NCI-H2081 treated with DMSO at 0.1 percent for 48 hours (cell line): ENCODE measurements at regions not wholly inside any gene's neighbourhood (a gene's known extent, or its start where the extent isn't known, plus 50 kb on each side); places are given as distances from the start of the nearest gene placed in this dataset.

ENCODE experiments used
- DNase-seq: peaks from one replicate; lab custom pipeline; 2025; lab: John Stamatoyannopoulos, UW

GRCh38 chr2:123258877-123259539 lies 766.1 kb upstream of the CNTNAP5 start:
- no peak for DNase-seq

DNA sequence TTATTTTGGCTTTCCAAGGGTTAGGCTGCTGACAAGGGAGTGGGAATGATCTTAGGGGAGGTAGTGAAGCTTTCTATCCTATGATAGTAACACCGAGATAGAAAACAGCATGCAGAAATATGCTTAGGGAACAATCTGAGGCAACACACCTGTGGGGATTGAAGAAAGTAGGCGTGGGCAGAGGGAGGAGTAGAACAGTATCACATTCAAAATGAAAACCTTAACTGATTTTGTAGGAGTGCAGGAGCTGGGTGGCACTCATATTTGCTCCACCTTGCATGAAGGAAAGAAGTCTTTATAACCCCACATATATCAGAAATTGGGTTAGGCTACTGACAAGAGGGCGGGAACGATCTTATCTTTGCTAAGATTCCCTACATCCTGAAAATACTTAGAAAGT lies 762.2 kb upstream of the CNTNAP5 start:
- DNase-seq, result no peak

DNA sequence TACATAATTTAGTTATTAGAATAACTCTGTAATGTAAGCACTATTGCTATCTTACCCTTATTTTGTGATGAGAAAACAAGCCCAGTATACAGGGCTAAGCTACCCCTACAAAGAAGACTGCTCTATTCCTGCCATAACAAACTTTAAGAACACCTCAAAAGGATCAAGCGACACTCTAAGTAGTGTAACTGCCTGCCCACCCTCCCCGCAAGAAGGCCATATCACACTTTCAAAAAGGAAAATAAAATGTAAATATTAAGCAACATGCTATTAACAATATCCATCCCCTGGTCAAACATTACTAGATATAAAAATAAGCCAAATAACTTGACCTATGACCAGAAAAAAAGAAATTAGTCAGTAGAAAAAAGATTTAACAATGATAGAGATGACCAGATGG lies 741.7 kb upstream of the CNTNAP5 start:
- DNase-seq, result no peak

DNA sequence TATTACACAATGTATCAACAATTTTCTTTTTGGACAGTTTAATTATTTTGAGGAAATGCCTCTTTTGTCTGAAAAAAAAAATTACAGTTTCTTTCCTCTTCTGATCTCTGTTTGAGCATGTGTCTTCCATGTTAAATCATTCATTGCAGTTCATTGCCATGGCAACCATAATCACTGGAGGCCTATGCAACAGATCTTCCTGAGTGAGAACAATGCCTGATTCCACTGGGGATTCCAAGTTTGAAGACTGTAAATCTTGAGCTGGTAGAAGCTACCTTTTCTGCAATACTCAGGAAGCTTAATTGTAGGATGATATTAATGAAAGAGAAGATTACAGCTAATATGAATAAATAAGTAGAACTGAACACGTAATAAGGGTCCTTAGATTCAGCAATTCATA lies 721.4 kb upstream of the CNTNAP5 start:
- no peak for DNase-seq
